ENCODE measurements at regions not wholly inside any gene's neighbourhood (a gene's known extent, or its start where the extent isn't known, plus 50 kb on each side); places are given as distances from the start of the nearest gene placed in this dataset.

DNA sequence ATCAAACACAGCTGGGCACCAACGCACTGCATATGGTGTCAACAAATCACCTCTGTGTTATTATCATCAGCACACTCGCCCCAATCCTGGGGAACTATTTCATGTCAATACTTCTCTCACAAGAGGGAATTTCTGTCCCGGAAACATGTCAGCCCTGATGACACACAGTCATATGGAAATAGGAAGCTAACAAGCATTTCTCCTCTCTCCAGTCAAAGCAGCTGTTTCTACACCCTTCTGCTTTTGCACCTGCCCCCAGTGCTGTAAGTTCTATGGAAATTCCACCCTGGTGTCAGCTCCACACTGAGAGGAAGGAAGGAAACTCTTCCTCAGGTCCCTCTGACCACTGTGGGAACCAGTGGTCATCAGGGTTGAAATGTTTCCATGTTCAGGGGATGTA is 447.6 kb upstream of the ID2 start:
- H3K27ac ChIP-seq (replicated peaks in 1 of 4): peak overlapping the region in 1 of 4 donors; percentile 7
- intact Hi-C loops (cut with DNase I): no loop called here
- no peaks in the 10 kb centered on the region for H3K27me3 ChIP-seq
- no peak for TF ChIP-seq POLR2A (IDR thresholded peaks at IDR 0.05; ENCODE audit: low read depth)
- TF ChIP-seq EP300 (IDR thresholded peaks at IDR 0.05): no peak
- TF ChIP-seq POLR2AphosphoS5 (IDR thresholded peaks at IDR 0.05): no peak
- TF ChIP-seq, protein P1, sequence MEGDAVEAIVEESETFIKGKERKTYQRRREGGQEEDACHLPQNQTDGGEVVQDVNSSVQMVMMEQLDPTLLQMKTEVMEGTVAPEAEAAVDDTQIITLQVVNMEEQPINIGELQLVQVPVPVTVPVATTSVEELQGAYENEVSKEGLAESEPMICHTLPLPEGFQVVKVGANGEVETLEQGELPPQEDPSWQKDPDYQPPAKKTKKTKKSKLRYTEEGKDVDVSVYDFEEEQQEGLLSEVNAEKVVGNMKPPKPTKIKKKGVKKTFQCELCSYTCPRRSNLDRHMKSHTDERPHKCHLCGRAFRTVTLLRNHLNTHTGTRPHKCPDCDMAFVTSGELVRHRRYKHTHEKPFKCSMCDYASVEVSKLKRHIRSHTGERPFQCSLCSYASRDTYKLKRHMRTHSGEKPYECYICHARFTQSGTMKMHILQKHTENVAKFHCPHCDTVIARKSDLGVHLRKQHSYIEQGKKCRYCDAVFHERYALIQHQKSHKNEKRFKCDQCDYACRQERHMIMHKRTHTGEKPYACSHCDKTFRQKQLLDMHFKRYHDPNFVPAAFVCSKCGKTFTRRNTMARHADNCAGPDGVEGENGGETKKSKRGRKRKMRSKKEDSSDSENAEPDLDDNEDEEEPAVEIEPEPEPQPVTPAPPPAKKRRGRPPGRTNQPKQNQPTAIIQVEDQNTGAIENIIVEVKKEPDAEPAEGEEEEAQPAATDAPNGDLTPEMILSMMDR (IDR thresholded peaks at IDR 0.05): no peak
- no peaks in the 10 kb centered on the region for H3K36me3 ChIP-seq
- H3K4me1 ChIP-seq: peaks cover 8 to 14% (median 10%) of the 10 kb centered on the region in 4 donors
- WGBS: 81% methylated on average over 3 of the region's 3 CpGs
- no peak for DNase-seq (ENCODE audit: extremely low spot score)
- no peaks in the 10 kb centered on the region for H3K9me3 ChIP-seq
- H3K4me3 ChIP-seq: no peak overlapping the region

DNA sequence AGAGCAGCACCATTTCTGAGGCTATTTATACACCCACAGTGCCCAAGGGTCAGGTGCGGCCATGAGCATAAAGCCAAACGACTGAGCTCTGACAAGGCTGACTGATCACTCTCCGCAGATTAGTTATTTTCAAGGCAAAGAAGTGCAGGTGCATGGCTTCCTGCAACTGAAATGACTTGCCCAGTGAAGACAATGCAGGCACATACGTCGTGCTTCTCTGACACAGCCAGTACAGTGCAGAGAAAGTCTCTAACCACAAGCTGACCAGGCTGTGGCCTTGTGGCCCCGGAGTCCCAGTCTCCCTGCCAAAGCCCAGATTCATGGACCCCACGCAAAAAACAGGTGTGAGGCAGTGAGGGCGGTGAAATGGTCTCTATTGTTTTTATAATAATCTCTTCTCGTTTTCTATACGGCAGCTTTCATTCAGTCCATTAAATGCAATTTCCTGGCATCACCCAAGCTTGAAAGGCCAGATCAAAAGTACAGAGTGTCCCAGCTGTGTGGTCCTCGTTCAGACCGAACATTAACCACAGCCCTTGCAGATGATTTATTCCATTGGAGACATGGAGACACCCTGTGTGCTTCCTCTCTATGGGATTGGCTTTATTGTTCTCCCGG is 447.0 kb upstream of the ID2 start:
- H3K4me3 ChIP-seq: no peak overlapping the region
- H3K9me3 ChIP-seq: no peaks in the 10 kb centered on the region
- peaks cover 2 to 8% (median 6%) of the 10 kb centered on the region in 4 donors for H3K4me1 ChIP-seq
- 74% methylated on average over 13 of the region's 13 CpGs for WGBS
- peak overlapping the region in 1 of 4 donors; percentile 7 for H3K27ac ChIP-seq (replicated peaks in 1 of 4)
- H3K36me3 ChIP-seq: no peaks in the 10 kb centered on the region
- no peak for TF ChIP-seq EP300 (IDR thresholded peaks at IDR 0.05)
- no peak for TF ChIP-seq POLR2A (IDR thresholded peaks at IDR 0.05; ENCODE audit: low read depth)
- TF ChIP-seq, protein P1 (IDR thresholded peaks at IDR 0.05): no peak
- no peak for TF ChIP-seq POLR2AphosphoS5 (IDR thresholded peaks at IDR 0.05)
- peak; percentile 72 for DNase-seq (ENCODE audit: extremely low spot score)
- H3K27me3 ChIP-seq: no peaks in the 10 kb centered on the region
- intact Hi-C loops (cut with DNase I): no loop called here

DNA sequence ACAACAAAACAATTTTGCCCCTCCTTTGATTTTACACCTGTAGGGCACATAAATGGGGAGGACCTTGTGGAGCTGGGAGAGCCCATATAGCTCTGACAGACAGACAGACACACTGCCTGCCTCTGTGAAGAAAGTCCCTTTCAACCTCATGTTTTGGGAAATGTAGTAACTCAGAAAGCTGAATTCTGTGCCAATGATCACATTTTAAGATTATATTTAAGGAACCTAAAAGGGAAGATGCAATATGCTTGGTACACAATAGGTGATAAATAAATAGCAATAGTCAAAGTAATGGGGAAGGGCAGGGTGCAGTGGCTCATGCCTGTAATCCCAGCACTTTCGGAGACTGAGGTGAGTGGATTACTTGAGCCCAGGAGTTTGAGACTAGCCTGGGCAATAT is 446.4 kb upstream of the ID2 start:
- intact Hi-C loops (cut with DNase I): no loop called here
- no peak overlapping the region for H3K4me3 ChIP-seq
- no peaks in the 10 kb centered on the region for H3K36me3 ChIP-seq
- DNase-seq (ENCODE audit: extremely low spot score): no peak
- TF ChIP-seq POLR2A (IDR thresholded peaks at IDR 0.05; ENCODE audit: low read depth) (no peak), EP300 (IDR thresholded peaks at IDR 0.05) (no peak), POLR2AphosphoS5 (IDR thresholded peaks at IDR 0.05) (no peak)
- TF ChIP-seq, protein P1 (IDR thresholded peaks at IDR 0.05): no peak
- peaks cover 0 to 8% (median 3%) of the 10 kb centered on the region in 4 donors for H3K4me1 ChIP-seq
- H3K27me3 ChIP-seq: no peaks in the 10 kb centered on the region
- WGBS: 100% methylated on average over 1 of the region's 1 CpG
- H3K27ac ChIP-seq (replicated peaks in 1 of 4): no peak overlapping the region
- H3K9me3 ChIP-seq: no peaks in the 10 kb centered on the region

DNA sequence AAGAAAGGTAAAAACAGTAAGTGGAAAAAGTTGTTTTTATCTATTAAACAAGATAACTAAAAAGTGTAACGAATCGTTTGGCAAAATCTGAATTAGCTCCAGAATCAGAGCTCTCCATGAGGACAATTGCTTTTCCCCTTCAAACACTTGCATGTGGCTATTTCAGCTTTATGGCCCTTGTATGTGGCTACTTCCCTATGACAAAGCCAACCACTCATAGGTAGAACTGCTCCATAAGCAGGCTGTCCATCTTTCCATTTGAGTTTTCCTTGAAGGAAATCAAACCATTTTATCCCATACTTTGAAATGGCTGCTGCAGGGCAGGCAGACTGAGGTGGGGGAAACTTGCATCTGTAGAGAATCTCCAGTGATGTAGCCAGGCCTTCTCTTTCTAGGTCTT is 445.5 kb upstream of the ID2 start:
- H3K4me3 ChIP-seq: no peak overlapping the region
- H3K36me3 ChIP-seq: no peaks in the 10 kb centered on the region
- intact Hi-C loops (cut with DNase I): no loop called here

More for the DNA sequence above, 445.5 kb upstream of the ID2 start:
- WGBS: 97% methylated on average over 2 of the region's 2 CpGs
- no peak overlapping the region for H3K27ac ChIP-seq (replicated peaks in 1 of 4)
- peaks cover 0 to 8% (median 3%) of the 10 kb centered on the region in 4 donors for H3K4me1 ChIP-seq
- DNase-seq (ENCODE audit: extremely low spot score): no peak
- H3K9me3 ChIP-seq: no peaks in the 10 kb centered on the region
- H3K27me3 ChIP-seq: no peaks in the 10 kb centered on the region
- TF ChIP-seq, protein P1 (IDR thresholded peaks at IDR 0.05): no peak
- TF ChIP-seq POLR2AphosphoS5 (IDR thresholded peaks at IDR 0.05) (no peak), EP300 (IDR thresholded peaks at IDR 0.05) (no peak)

All from esophagus muscularis mucosa (tissue), 4 donors.